ENCODE measurements at regions not wholly inside any gene's neighbourhood (a gene's known extent, or its start where the extent isn't known, plus 50 kb on each side); places are given as distances from the start of the nearest gene placed in this dataset.

DNA sequence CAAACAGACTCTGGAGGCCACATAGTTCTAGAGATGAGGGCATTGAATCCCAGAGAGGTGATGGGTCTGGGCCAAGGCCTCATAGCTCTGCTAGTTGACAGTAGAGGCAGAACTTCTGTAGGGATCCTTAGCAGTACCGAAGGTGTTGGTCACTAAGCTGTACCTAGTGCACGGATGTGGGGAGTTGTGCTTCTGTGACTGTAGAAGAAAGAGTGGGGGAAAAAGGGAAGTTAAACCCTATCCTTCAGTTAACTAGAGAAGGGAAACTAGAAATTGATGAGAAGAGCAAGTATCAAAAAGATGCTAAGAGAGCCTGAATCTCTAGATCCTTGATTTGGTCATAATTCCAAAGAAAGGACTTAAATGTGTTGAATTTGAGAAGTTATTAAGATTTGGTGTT is 186.7 kb downstream of the NFKBIZ start:
- TF ChIP-seq EZH2 (optimal IDR thresholded peaks at IDR 0.05; ENCODE audit: low read depth, low read length) (no peak), EZH2phosphoT487 (IDR thresholded peaks at IDR 0.05; ENCODE audit: low read length) (no peak)
- TF ChIP-seq, protein P1, sequence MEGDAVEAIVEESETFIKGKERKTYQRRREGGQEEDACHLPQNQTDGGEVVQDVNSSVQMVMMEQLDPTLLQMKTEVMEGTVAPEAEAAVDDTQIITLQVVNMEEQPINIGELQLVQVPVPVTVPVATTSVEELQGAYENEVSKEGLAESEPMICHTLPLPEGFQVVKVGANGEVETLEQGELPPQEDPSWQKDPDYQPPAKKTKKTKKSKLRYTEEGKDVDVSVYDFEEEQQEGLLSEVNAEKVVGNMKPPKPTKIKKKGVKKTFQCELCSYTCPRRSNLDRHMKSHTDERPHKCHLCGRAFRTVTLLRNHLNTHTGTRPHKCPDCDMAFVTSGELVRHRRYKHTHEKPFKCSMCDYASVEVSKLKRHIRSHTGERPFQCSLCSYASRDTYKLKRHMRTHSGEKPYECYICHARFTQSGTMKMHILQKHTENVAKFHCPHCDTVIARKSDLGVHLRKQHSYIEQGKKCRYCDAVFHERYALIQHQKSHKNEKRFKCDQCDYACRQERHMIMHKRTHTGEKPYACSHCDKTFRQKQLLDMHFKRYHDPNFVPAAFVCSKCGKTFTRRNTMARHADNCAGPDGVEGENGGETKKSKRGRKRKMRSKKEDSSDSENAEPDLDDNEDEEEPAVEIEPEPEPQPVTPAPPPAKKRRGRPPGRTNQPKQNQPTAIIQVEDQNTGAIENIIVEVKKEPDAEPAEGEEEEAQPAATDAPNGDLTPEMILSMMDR (IDR thresholded peaks at IDR 0.05; ENCODE audit: low read length) = no peak
- Histone ChIP-seq H3K9me2 (replicated peaks; ENCODE audit: insufficient read depth, low read length) (no peaks in the 10 kb centered on the region), H3K9me3 (replicated peaks; ENCODE audit: insufficient read depth, low read length) (no peaks in the 10 kb centered on the region), H4K20me1 (ENCODE audit: insufficient read depth, low read length) (no peaks in the 10 kb centered on the region), H3K27ac (ENCODE audit: low read length) (no peak overlapping the region), H3F3A (ENCODE audit: insufficient read depth, low read length) (peaks cover 9% of the 10 kb centered on the region; the same call in 1 of the 2 replicates), H2AFZ (ENCODE audit: low read length) (no peak overlapping the region), H3K27me3 (replicated peaks; ENCODE audit: insufficient read depth, low read length) (no peaks in the 10 kb centered on the region), H3K4me2 (ENCODE audit: low read depth, low read length) (no peak overlapping the region), H3K4me3 (ENCODE audit: low read length) (no peak overlapping the region), H3K79me2 (ENCODE audit: low read length) (no peaks in the 10 kb centered on the region), H3K36me3 (replicated peaks; ENCODE audit: insufficient read depth, low read length) (no peaks in the 10 kb centered on the region), H3K9ac (ENCODE audit: low read length) (no peak overlapping the region), H3K4me1 (ENCODE audit: low read length) (peaks cover 17% of the 10 kb centered on the region)
- no peak for DNase-seq

DNA sequence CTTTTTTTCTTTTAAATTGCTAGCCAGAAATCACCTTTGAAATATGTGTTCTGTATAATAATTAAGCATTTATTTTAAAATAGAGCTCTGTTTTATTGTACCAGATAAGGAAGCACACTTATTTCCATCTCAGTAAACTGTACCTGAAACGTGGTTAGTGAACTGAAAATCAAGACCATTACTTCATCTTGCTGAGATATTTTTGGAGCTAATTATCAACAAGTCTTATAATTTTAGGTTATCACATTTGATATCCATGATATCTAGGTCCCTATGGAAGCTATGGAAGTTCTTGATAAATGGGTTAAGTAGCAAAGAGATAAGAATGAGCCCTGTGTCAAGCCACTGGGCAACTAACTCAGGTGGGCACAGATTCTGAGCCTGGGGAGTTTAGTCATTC is 187.2 kb downstream of the NFKBIZ start:
- DNase-seq = no peak
- H3K36me3 ChIP-seq (replicated peaks; ENCODE audit: insufficient read depth, low read length) = no peaks in the 10 kb centered on the region
- H3K4me1 ChIP-seq (ENCODE audit: low read length) = peaks cover 17% of the 10 kb centered on the region
- no peaks in the 10 kb centered on the region for H3K9me3 ChIP-seq (replicated peaks; ENCODE audit: insufficient read depth, low read length)
- no peak for TF ChIP-seq EZH2phosphoT487 (IDR thresholded peaks at IDR 0.05; ENCODE audit: low read length)
- TF ChIP-seq, protein P1 (IDR thresholded peaks at IDR 0.05; ENCODE audit: low read length) = no peak
- TF ChIP-seq EZH2 (optimal IDR thresholded peaks at IDR 0.05; ENCODE audit: low read depth, low read length) = no peak
- no peak overlapping the region for H2AFZ ChIP-seq (ENCODE audit: low read length)
- H3K9ac ChIP-seq (ENCODE audit: low read length) = no peak overlapping the region
- no peak overlapping the region for H3K4me2 ChIP-seq (ENCODE audit: low read depth, low read length)
- H3K4me3 ChIP-seq (ENCODE audit: low read length) = no peak overlapping the region
- H3K27ac ChIP-seq (ENCODE audit: low read length) = no peak overlapping the region
- no peaks in the 10 kb centered on the region for H3K27me3 ChIP-seq (replicated peaks; ENCODE audit: insufficient read depth, low read length)
- no peaks in the 10 kb centered on the region for H3K9me2 ChIP-seq (replicated peaks; ENCODE audit: insufficient read depth, low read length)
- H3K79me2 ChIP-seq (ENCODE audit: low read length) = no peaks in the 10 kb centered on the region
- peaks cover 9% of the 10 kb centered on the region; the same call in 1 of the 2 replicates for H3F3A ChIP-seq (ENCODE audit: insufficient read depth, low read length)
- no peaks in the 10 kb centered on the region for H4K20me1 ChIP-seq (ENCODE audit: insufficient read depth, low read length)

DNA sequence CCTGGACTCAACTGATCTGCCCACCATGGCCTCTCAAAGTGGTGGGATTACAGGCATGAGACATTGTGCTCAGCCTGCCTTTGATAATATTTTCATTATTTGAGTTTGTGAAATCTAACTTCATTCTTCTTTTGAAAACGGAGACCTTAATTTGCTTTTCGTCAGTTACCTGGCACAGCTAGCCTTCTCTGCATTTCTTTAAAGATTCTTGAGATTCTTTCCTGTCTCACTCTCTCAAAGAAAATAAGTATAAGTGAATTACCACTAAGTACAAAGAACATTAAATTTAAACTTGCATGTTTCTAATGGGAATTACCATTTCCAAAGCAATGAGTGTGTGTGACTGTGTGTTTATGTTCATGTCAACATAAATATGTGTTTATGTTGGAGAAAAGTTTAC is 187.9 kb downstream of the NFKBIZ start:
- H2AFZ ChIP-seq (ENCODE audit: low read length) = no peak overlapping the region

More for the DNA sequence above, 187.9 kb downstream of the NFKBIZ start:
- H3K79me2 ChIP-seq (ENCODE audit: low read length) = no peaks in the 10 kb centered on the region
- H3F3A ChIP-seq (ENCODE audit: insufficient read depth, low read length) = peaks cover 9% of the 10 kb centered on the region; the same call in 1 of the 2 replicates
- no peak overlapping the region for H3K9ac ChIP-seq (ENCODE audit: low read length)
- TF ChIP-seq EZH2phosphoT487 (IDR thresholded peaks at IDR 0.05; ENCODE audit: low read length) (no peak), EZH2 (optimal IDR thresholded peaks at IDR 0.05; ENCODE audit: low read depth, low read length) (no peak)
- TF ChIP-seq, protein P1 (IDR thresholded peaks at IDR 0.05; ENCODE audit: low read length) = no peak
- no peaks in the 10 kb centered on the region for H3K27me3 ChIP-seq (replicated peaks; ENCODE audit: insufficient read depth, low read length)
- peaks cover 17% of the 10 kb centered on the region for H3K4me1 ChIP-seq (ENCODE audit: low read length)
- H3K9me3 ChIP-seq (replicated peaks; ENCODE audit: insufficient read depth, low read length) = no peaks in the 10 kb centered on the region
- H3K4me2 ChIP-seq (ENCODE audit: low read depth, low read length) = no peak overlapping the region
- H4K20me1 ChIP-seq (ENCODE audit: insufficient read depth, low read length) = no peaks in the 10 kb centered on the region
- DNase-seq = no peak
- H3K4me3 ChIP-seq (ENCODE audit: low read length) = no peak overlapping the region
- H3K36me3 ChIP-seq (replicated peaks; ENCODE audit: insufficient read depth, low read length) = no peaks in the 10 kb centered on the region
- H3K9me2 ChIP-seq (replicated peaks; ENCODE audit: insufficient read depth, low read length) = no peaks in the 10 kb centered on the region
- no peak overlapping the region for H3K27ac ChIP-seq (ENCODE audit: low read length)

Data from MM.1S (cell line).